ENCODE measurements at regions not wholly inside any gene's neighbourhood (a gene's known extent, or its start where the extent isn't known, plus 50 kb on each side); places are given as distances from the start of the nearest gene placed in this dataset.

- no peak for DNase-seq (ENCODE audit: low read depth)
- H3K4me3 ChIP-seq (ENCODE audit: low read depth, low read length) = no peak overlapping the region
- TF ChIP-seq MYC (IDR thresholded peaks at IDR 0.05; ENCODE audit: low read depth, low read length) = no peak
- TF ChIP-seq, protein P1, sequence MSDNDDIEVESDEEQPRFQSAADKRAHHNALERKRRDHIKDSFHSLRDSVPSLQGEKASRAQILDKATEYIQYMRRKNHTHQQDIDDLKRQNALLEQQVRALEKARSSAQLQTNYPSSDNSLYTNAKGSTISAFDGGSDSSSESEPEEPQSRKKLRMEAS (IDR thresholded peaks at IDR 0.05; ENCODE audit: low read depth, low read length) = no peak
- TF ChIP-seq POLR2A (IDR thresholded peaks at IDR 0.05; ENCODE audit: extremely low read depth, insufficient read length) = no peak
- TF ChIP-seq, protein P2, sequence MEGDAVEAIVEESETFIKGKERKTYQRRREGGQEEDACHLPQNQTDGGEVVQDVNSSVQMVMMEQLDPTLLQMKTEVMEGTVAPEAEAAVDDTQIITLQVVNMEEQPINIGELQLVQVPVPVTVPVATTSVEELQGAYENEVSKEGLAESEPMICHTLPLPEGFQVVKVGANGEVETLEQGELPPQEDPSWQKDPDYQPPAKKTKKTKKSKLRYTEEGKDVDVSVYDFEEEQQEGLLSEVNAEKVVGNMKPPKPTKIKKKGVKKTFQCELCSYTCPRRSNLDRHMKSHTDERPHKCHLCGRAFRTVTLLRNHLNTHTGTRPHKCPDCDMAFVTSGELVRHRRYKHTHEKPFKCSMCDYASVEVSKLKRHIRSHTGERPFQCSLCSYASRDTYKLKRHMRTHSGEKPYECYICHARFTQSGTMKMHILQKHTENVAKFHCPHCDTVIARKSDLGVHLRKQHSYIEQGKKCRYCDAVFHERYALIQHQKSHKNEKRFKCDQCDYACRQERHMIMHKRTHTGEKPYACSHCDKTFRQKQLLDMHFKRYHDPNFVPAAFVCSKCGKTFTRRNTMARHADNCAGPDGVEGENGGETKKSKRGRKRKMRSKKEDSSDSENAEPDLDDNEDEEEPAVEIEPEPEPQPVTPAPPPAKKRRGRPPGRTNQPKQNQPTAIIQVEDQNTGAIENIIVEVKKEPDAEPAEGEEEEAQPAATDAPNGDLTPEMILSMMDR (IDR thresholded peaks at IDR 0.05; ENCODE audit: low read depth, low read length) = no peak
These were observed 654.4 kb upstream of the CDH6 start for GRCh38 chr5:30539004-30539634.

- TF ChIP-seq POLR2A (IDR thresholded peaks at IDR 0.05; ENCODE audit: extremely low read depth, insufficient read length) = no peak
- TF ChIP-seq, protein P1 (IDR thresholded peaks at IDR 0.05; ENCODE audit: low read depth, low read length) = no peak
- TF ChIP-seq, protein P2 (IDR thresholded peaks at IDR 0.05; ENCODE audit: low read depth, low read length) = no peak
- no peak for TF ChIP-seq MYC (IDR thresholded peaks at IDR 0.05; ENCODE audit: low read depth, low read length)
- H3K4me3 ChIP-seq (ENCODE audit: low read depth, low read length) = no peak overlapping the region
- no peak for DNase-seq (ENCODE audit: low read depth)
These were observed 668.1 kb upstream of the CDH6 start for GRCh38 chr5:30525353-30525752.

- H3K4me3 ChIP-seq (ENCODE audit: low read depth, low read length) = no peak overlapping the region
- no peak for DNase-seq (ENCODE audit: low read depth)
- no peak for TF ChIP-seq POLR2A (IDR thresholded peaks at IDR 0.05; ENCODE audit: extremely low read depth, insufficient read length)
- TF ChIP-seq, protein P2 (IDR thresholded peaks at IDR 0.05; ENCODE audit: low read depth, low read length) = no peak
- TF ChIP-seq, protein P1 (IDR thresholded peaks at IDR 0.05; ENCODE audit: low read depth, low read length) = no peak
- no peak for TF ChIP-seq MYC (IDR thresholded peaks at IDR 0.05; ENCODE audit: low read depth, low read length)
These were observed 669.1 kb upstream of the CDH6 start for GRCh38 chr5:30524428-30524827.

DNA sequence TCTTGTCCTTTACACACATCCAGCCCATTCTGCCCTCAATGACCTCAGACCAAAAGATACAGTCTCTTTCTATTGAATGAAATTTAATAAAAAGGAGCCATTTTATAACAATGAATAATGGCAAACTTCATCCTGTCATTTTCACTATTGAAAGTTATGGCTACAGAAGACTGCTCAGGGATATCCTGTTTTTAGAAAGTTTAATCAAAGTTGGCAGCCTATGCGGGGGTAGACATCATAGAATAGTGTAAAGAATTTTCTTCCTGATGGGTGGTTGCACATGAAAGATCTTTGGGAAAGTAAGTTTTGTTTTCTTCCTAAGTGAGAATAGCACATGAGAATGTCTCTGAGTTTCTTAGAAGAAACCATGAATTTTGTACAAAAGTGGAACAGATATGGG is 670.4 kb upstream of the CDH6 start:
- TF ChIP-seq MYC (IDR thresholded peaks at IDR 0.05; ENCODE audit: low read depth, low read length) = no peak
- TF ChIP-seq, protein P1 (IDR thresholded peaks at IDR 0.05; ENCODE audit: low read depth, low read length) = no peak
- TF ChIP-seq, protein P2 (IDR thresholded peaks at IDR 0.05; ENCODE audit: low read depth, low read length) = no peak
- TF ChIP-seq POLR2A (IDR thresholded peaks at IDR 0.05; ENCODE audit: extremely low read depth, insufficient read length) = no peak
- DNase-seq (ENCODE audit: low read depth) = no peak
- no peak overlapping the region for H3K4me3 ChIP-seq (ENCODE audit: low read depth, low read length)

DNA sequence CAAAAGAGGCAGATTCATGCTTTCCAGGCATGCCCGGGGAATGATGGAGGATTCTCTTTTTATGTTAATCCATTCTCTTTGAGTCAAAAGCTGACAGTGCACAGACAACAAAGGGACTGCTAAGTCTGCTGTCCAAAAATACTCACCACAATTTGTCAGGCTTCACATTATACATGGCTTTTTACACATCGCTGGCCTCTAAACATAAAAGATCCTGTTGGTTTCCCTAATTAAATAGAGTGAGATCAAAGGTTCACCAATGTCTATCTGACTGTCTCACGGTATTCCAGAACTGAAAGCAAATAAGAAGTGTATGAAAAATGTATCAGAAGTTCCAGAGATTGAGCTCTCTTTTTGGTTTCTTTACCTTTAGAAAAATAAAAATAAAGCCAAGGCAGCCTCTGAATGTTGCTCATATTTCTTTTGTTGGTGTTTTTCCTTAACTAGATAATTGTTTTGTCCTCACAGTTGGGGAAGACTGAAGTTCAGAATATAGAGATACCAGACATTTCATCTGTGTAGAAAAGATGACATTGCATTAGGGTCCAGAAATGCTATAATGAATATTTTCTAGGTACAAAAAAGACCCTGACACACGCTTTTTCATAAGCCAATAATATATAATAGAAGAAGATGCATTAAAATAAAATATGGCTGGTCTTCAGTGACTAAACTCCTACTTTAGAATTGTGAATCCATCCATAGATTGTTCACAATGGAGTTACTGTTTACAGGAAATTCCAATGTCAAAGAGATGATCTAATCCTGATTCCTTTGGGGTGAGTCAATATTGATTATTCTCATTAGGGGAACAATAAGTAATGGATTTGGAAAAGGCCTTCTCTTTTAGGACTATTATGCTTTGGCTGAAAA is 688.2 kb upstream of the CDH6 start:
- no peak for DNase-seq (ENCODE audit: low read depth)
- TF ChIP-seq, protein P2 (IDR thresholded peaks at IDR 0.05; ENCODE audit: low read depth, low read length) = no peak
- TF ChIP-seq MYC (IDR thresholded peaks at IDR 0.05; ENCODE audit: low read depth, low read length) (no peak), POLR2A (IDR thresholded peaks at IDR 0.05; ENCODE audit: extremely low read depth, insufficient read length) (no peak)
- TF ChIP-seq, protein P1 (IDR thresholded peaks at IDR 0.05; ENCODE audit: low read depth, low read length) = no peak
- H3K4me3 ChIP-seq (ENCODE audit: low read depth, low read length) = no peak overlapping the region
